HepG2 (cell line): ENCODE measurements at regions not wholly inside any gene's neighbourhood (a gene's known extent, or its start where the extent isn't known, plus 50 kb on each side); places are given as distances from the start of the nearest gene placed in this dataset.

ENCODE experiments used
- BRD4 ChIP-seq: sonication (generic); formaldehyde crosslinking; IDR thresholded peaks from 2 replicates; pipeline ENCODE4 v1.4.0; 2020; ENCODE audit warnings: missing genetic modification reagents
- GABPB1 ChIP-seq: IDR thresholded peaks from 2 replicates; pipeline ENCODE4 v1.6.1; 2016; ENCODE audit warnings: mild to moderate bottlenecking, missing genetic modification reagents, moderate library complexity, missing compliant biosample characterization
- KDM5B ChIP-seq: sonication (generic); formaldehyde crosslinking; IDR thresholded peaks from 2 replicates; pipeline ENCODE4 v1.4.0; 2020; ENCODE audit warnings: missing genetic modification reagents, mild to moderate bottlenecking, borderline replicate concordance
- SMC3 ChIP-seq: IDR thresholded peaks from 2 replicates; pipeline ENCODE4 v1.6.1; 2011; ENCODE audit warnings: low read length, improper control_type of control experiment
- SUZ12 ChIP-seq: fragments of 150-350 bp; IDR thresholded peaks from 2 replicates; pipeline ENCODE4 v1.6.1; 2014; ENCODE audit warnings: low read depth, low read length
- ZNF224 ChIP-seq: sonication (generic); formaldehyde crosslinking; IDR thresholded peaks from 2 replicates; pipeline ENCODE4 v1.5.0; 2020; ENCODE audit warnings: mild to moderate bottlenecking, missing genetic modification reagents
- TF ChIP-seq, protein P1 (sequence below): sonication (generic); formaldehyde crosslinking; IDR thresholded peaks from 2 replicates; pipeline ENCODE4 v1.5.0; 2020; ENCODE audit warnings: mild to moderate bottlenecking, missing genetic modification reagents, moderate library complexity

DNA sequence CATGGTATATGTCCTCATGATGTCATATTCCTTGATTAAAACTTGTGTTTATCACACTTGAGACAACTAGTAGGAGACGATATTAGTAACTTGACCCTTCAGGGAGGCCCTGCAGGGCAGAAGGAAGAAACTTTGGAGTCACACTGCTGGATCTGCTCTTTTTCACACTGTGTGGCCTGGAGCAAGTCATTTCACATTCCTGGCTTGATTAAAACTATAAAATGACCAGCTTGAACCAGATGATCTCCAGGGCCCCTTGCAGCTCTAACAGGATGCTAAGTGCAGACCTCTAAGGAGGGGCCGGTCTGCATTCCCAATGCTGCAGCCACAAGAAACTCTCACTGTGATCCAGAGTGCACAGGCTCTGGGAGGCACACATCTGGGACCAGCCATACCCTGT is 146.4 kb upstream of the ZNF366 start:
- TF ChIP-seq GABPB1, result no peak
- TF ChIP-seq, protein P1, sequence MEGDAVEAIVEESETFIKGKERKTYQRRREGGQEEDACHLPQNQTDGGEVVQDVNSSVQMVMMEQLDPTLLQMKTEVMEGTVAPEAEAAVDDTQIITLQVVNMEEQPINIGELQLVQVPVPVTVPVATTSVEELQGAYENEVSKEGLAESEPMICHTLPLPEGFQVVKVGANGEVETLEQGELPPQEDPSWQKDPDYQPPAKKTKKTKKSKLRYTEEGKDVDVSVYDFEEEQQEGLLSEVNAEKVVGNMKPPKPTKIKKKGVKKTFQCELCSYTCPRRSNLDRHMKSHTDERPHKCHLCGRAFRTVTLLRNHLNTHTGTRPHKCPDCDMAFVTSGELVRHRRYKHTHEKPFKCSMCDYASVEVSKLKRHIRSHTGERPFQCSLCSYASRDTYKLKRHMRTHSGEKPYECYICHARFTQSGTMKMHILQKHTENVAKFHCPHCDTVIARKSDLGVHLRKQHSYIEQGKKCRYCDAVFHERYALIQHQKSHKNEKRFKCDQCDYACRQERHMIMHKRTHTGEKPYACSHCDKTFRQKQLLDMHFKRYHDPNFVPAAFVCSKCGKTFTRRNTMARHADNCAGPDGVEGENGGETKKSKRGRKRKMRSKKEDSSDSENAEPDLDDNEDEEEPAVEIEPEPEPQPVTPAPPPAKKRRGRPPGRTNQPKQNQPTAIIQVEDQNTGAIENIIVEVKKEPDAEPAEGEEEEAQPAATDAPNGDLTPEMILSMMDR (CRISPR knock-in tag), result no peak
- TF ChIP-seq ZNF224 (CRISPR knock-in tag), result no peak
- no peak for TF ChIP-seq KDM5B
- no peak for TF ChIP-seq SMC3
- TF ChIP-seq SUZ12, result no peak
- TF ChIP-seq BRD4 (CRISPR knock-in tag), result no peak
